ENCODE measurements at regions not wholly inside any gene's neighbourhood (a gene's known extent, or its start where the extent isn't known, plus 50 kb on each side); places are given as distances from the start of the nearest gene placed in this dataset.

GRCh38 chr10:78980354-78980753 is 88.4 kb upstream of the ZMIZ1 start:
- DNase-seq: no peak

GRCh38 chr10:78980815-78981214 is 88.0 kb upstream of the ZMIZ1 start:
- DNase-seq: no peak

GRCh38 chr10:78981257-78981969 is 87.4 kb upstream of the ZMIZ1 start:
- peak; percentile 9 for DNase-seq

- no peak for DNase-seq
Observed at GRCh38 chr10:78981970-78982281, 86.8 kb upstream of the ZMIZ1 start.

- DNase-seq: no peak
Observed at GRCh38 chr10:78982726-78983125, 86.0 kb upstream of the ZMIZ1 start.

- no peak for DNase-seq
Observed at GRCh38 chr10:78983608-78984007, 85.2 kb upstream of the ZMIZ1 start.

GRCh38 chr10:78985973-78986818 is 82.6 kb upstream of the ZMIZ1 start:
- no peak for DNase-seq

- DNase-seq: no peak
Observed at GRCh38 chr10:78991187-78991586, 77.6 kb upstream of the ZMIZ1 start.

GRCh38 chr10:78992333-78992732 is 76.4 kb upstream of the ZMIZ1 start:
- peak; percentile 18 for DNase-seq

- no peak for DNase-seq
Observed at GRCh38 chr10:78993261-78993945, 75.4 kb upstream of the ZMIZ1 start.

- no peak for DNase-seq
Observed at GRCh38 chr10:78995987-78996791, 72.6 kb upstream of the ZMIZ1 start.

- no peak for DNase-seq
Observed at GRCh38 chr10:78996792-78997129, 72.0 kb upstream of the ZMIZ1 start.

GRCh38 chr10:78997635-78998618 is 70.8 kb upstream of the ZMIZ1 start:
- DNase-seq: no peak

GRCh38 chr10:79001082-79001885 is 67.5 kb upstream of the ZMIZ1 start:
- no peak for DNase-seq

- no peak for DNase-seq
Observed at GRCh38 chr10:79002336-79002735, 66.4 kb upstream of the ZMIZ1 start.

GRCh38 chr10:79003183-79004100 is 65.3 kb upstream of the ZMIZ1 start:
- DNase-seq: no peak

GRCh38 chr10:79004311-79004710 is 64.5 kb upstream of the ZMIZ1 start:
- no peak for DNase-seq

- DNase-seq: no peak
Observed at GRCh38 chr10:79005126-79005810, 63.5 kb upstream of the ZMIZ1 start.

GRCh38 chr10:79007018-79007417 is 61.7 kb upstream of the ZMIZ1 start:
- DNase-seq: no peak

Data from stimulated activated CD4-positive, alpha-beta T cell treated with anti-CD3 and anti-CD28 coated beads, Interleukin-1b, Interleukin-23, amount 100 ng/mL, for 48 hours (primary cell).